Esophagus muscularis mucosa (tissue), 4 donors: ENCODE measurements at regions not wholly inside any gene's neighbourhood (a gene's known extent, or its start where the extent isn't known, plus 50 kb on each side); places are given as distances from the start of the nearest gene placed in this dataset.
A peak's percentile ranks its signal among the peaks of the same experiment; 100 is the strongest.

Experiments used
- EP300 ChIP-seq: sonication (generic); formaldehyde crosslinking; IDR thresholded peaks from one replicate; pipeline ENCODE4 v1.6.1; 2017; ENCODE audit warnings: antibody characterized with exemption
- POLR2A ChIP-seq: fragments of 450-650 bp; IDR thresholded peaks from one replicate; pipeline ENCODE4 v1.6.1; 2017; ENCODE audit warnings: antibody characterized with exemption, moderate library complexity, mild to moderate bottlenecking, low read depth
- POLR2AphosphoS5 ChIP-seq, 2 donors: sonication (generic); formaldehyde crosslinking; IDR thresholded peaks; one replicate each; pipeline ENCODE4 v1.6.1; 2017; ENCODE audit warnings: antibody characterized with exemption in 2 of 2
- TF ChIP-seq, protein P1 (sequence below), 3 experiments: fragments of 200-600 bp in 2 of 3; fragments of 450-650 bp in 1 of 3; sonication (generic) in 2 of 3; IDR thresholded peaks; one replicate each; pipeline ENCODE4 v1.5.1; 2017 to 2019; ENCODE audit warnings: antibody characterized with exemption in 3 of 3, mild to moderate bottlenecking in 2 of 3, moderate library complexity in 1 of 3

DNA sequence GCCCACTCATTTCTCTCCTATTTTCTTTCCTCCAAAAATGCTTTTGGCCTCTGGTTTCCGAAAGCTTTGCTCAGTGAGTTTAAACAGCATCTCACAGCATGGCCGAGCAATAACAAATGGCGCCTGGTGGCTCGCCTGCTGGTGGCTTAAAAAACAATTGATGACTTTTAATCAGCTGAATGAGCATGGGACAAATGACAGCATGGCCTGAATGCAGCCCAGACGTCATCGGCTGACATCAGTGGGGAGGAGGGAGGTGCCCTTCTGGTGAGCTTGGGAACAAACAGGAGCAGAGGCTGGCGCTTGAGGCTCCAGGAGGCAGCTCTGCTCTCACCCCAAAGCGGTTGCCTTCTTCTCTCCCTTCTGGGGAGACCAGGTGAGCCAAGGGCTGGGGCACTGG lies 286.4 kb downstream of the BCOR start:
- TF ChIP-seq POLR2AphosphoS5 (IDR thresholded peaks at IDR 0.05), result peak in 1 of 2 donors; percentile 44
- TF ChIP-seq, protein P1, sequence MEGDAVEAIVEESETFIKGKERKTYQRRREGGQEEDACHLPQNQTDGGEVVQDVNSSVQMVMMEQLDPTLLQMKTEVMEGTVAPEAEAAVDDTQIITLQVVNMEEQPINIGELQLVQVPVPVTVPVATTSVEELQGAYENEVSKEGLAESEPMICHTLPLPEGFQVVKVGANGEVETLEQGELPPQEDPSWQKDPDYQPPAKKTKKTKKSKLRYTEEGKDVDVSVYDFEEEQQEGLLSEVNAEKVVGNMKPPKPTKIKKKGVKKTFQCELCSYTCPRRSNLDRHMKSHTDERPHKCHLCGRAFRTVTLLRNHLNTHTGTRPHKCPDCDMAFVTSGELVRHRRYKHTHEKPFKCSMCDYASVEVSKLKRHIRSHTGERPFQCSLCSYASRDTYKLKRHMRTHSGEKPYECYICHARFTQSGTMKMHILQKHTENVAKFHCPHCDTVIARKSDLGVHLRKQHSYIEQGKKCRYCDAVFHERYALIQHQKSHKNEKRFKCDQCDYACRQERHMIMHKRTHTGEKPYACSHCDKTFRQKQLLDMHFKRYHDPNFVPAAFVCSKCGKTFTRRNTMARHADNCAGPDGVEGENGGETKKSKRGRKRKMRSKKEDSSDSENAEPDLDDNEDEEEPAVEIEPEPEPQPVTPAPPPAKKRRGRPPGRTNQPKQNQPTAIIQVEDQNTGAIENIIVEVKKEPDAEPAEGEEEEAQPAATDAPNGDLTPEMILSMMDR (IDR thresholded peaks at IDR 0.05), result no peak
- TF ChIP-seq EP300, result no peak
- TF ChIP-seq POLR2A, result no peak
